Liver (tissue), 7 donors: ENCODE measurements at regions not wholly inside any gene's neighbourhood (a gene's known extent, or its start where the extent isn't known, plus 50 kb on each side); places are given as distances from the start of the nearest gene placed in this dataset.

Experiments
- DNase-seq: peaks from one replicate; pipeline ENCODE4 v3.0.0-alpha.2; 2017; ENCODE audit warnings: low spot score
- H3K27ac ChIP-seq, 2 donors: one replicate each; pipeline ENCODE4 v1.7.0; 2013; ENCODE audit warnings: inconsistent platforms in 2 of 2, low read length in 2 of 2, control low read depth in 1 of 2, low read depth in 1 of 2, mild to moderate bottlenecking in 1 of 2
- H3K27me3 ChIP-seq, 4 donors: one replicate each; pipeline versions ENCODE4 v1.6.1 to v1.7.0; 2013; ENCODE audit warnings: low read length in 3 of 4, inconsistent platforms in 1 of 4, mild to moderate bottlenecking in 1 of 4, moderate library complexity in 1 of 4; ENCODE audit not compliant: control insufficient read depth in 4 of 4, insufficient read depth in 4 of 4
- H3K36me3 ChIP-seq, 4 donors: one replicate each; pipeline versions ENCODE4 v1.6.1 to v1.7.0; 2013; ENCODE audit warnings: low read length in 3 of 4, mild to moderate bottlenecking in 3 of 4, low read depth in 1 of 4, moderate library complexity in 1 of 4; ENCODE audit not compliant: control insufficient read depth in 4 of 4, insufficient read depth in 3 of 4
- H3K4me1 ChIP-seq, 4 donors: one replicate each; pipeline versions ENCODE4 v1.6.1 to v1.7.0; 2013; ENCODE audit warnings: low read length in 3 of 4, mild to moderate bottlenecking in 3 of 4, moderate library complexity in 1 of 4; ENCODE audit not compliant: control insufficient read depth in 4 of 4, insufficient read depth in 4 of 4
- H3K4me3 ChIP-seq, 3 donors: one replicate each; pipeline versions ENCODE4 v1.6.1 to v1.7.0; 2013; ENCODE audit warnings: low read length in 3 of 3, control low read depth in 1 of 3, low read depth in 1 of 3, mild to moderate bottlenecking in 1 of 3
- H3K9ac ChIP-seq, 2 donors: one replicate each; pipeline ENCODE4 v1.7.0; 2013; ENCODE audit warnings: low read length in 2 of 2, mild to moderate bottlenecking in 2 of 2, moderate library complexity in 2 of 2, control low read depth in 1 of 2, low read depth in 1 of 2
- H3K9me3 ChIP-seq, 4 donors: one replicate each; pipeline versions ENCODE4 v1.6.1 to v1.7.0; 2013; ENCODE audit warnings: low read length in 3 of 4; ENCODE audit not compliant: control insufficient read depth in 4 of 4
- ATF3 ChIP-seq: IDR thresholded peaks from 2 replicates; pipeline ENCODE4 v1.6.1; 2016; ENCODE audit warnings: antibody characterized with exemption
- CTCF ChIP-seq: fragments of 150-350 bp; IDR thresholded peaks from 2 replicates; pipeline ENCODE4 v1.5.1; 2017; ENCODE audit warnings: improper control_type of control experiment, low read depth, low read length; ENCODE audit not compliant: missing input control
- EGR1 ChIP-seq, 2 donors: IDR thresholded peaks; 2 replicates each; pipeline ENCODE4 v1.6.1; 2016 to 2018; ENCODE audit warnings: antibody characterized with exemption in 2 of 2, low read depth in 2 of 2
- FOXA1 ChIP-seq: IDR thresholded peaks from 2 replicates; pipeline ENCODE4 v1.6.1; 2016; ENCODE audit warnings: antibody characterized with exemption
- FOXA2 ChIP-seq: IDR thresholded peaks from 2 replicates; pipeline ENCODE4 v1.6.1; 2016; ENCODE audit warnings: antibody characterized with exemption
- GABPA ChIP-seq, 2 donors: IDR thresholded peaks in 1 of 2; conservative IDR thresholded peaks in 1 of 2; 2 replicates each; pipeline ENCODE4 v1.6.1; 2016; ENCODE audit warnings: antibody characterized with exemption in 2 of 2, mild to moderate bottlenecking in 1 of 2, moderate library complexity in 1 of 2
- HNF4A ChIP-seq, 2 donors: conservative IDR thresholded peaks; 2 replicates each; pipeline ENCODE4 v1.6.1; 2016; ENCODE audit warnings: antibody characterized with exemption in 2 of 2, mild to moderate bottlenecking in 2 of 2
- HNF4G ChIP-seq: IDR thresholded peaks from 2 replicates; pipeline ENCODE4 v1.6.1; 2016; ENCODE audit warnings: antibody characterized with exemption
- JUND ChIP-seq, 2 donors: IDR thresholded peaks; 2 replicates each; pipeline ENCODE4 v1.6.1; 2016; ENCODE audit warnings: antibody characterized with exemption in 2 of 2
- MAX ChIP-seq: IDR thresholded peaks from 2 replicates; pipeline ENCODE4 v1.6.1; 2016; ENCODE audit warnings: antibody characterized with exemption
- NR2F2 ChIP-seq: IDR thresholded peaks from 2 replicates; pipeline ENCODE4 v1.6.1; 2016; ENCODE audit warnings: antibody characterized with exemption
- RAD21 ChIP-seq, 2 donors: IDR thresholded peaks; 2 replicates each; pipeline ENCODE4 v1.6.1; 2016; ENCODE audit warnings: antibody characterized with exemption in 2 of 2, mild to moderate bottlenecking in 2 of 2
- RXRA ChIP-seq, 2 donors: IDR thresholded peaks; 2 replicates each; pipeline ENCODE4 v1.6.1; 2017 to 2018; ENCODE audit warnings: antibody characterized with exemption in 2 of 2, mild to moderate bottlenecking in 1 of 2
- SP1 ChIP-seq: IDR thresholded peaks from 2 replicates; pipeline ENCODE4 v1.6.1; 2018; ENCODE audit warnings: antibody characterized with exemption, mild to moderate bottlenecking
- TAF1 ChIP-seq: conservative IDR thresholded peaks from 2 replicates; pipeline ENCODE4 v1.6.1; 2016; ENCODE audit warnings: antibody characterized with exemption, mild to moderate bottlenecking
- YY1 ChIP-seq: IDR thresholded peaks from 2 replicates; pipeline ENCODE4 v1.6.1; 2016; ENCODE audit warnings: antibody characterized with exemption, mild to moderate bottlenecking
- TF ChIP-seq, protein P1 (sequence below): IDR thresholded peaks from 2 replicates; pipeline ENCODE4 v1.6.1; 2016; ENCODE audit warnings: antibody characterized with exemption
- TF ChIP-seq, protein P2 (sequence below): IDR thresholded peaks from 2 replicates; pipeline ENCODE4 v1.6.1; 2016; ENCODE audit warnings: antibody characterized with exemption, mild to moderate bottlenecking
- donor health status: healthy.
- donor health status: healthy.
- donor health status: healthy.
- donor health status: healthy.

DNA sequence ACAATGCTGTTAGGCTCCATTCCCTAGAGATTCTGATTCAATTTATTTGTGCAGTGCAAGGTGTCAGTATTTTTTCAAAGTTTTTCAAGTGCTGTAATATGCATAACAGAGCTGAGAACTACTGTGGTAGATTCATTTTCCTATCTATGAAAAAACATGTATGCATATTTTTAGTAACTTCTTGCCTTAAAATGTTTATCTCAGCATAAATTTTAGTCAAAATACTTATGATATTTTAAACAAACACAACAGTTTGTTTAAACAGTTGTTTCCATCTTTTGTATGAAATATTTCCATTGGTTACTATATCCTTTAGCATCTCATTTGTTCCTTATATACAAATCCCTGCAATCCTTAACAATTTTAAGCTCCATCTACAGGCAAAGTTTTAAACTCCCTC is 624.8 kb upstream of the ADGRL3 start:
- no peak overlapping the region for H3K27ac ChIP-seq
- TF ChIP-seq FOXA1 (no peak), HNF4A (conservative IDR thresholded peaks at IDR 0.05) (no peak), SP1 (no peak), JUND (IDR thresholded peaks at IDR 0.05) (no peak), FOXA2 (no peak), YY1 (no peak), MAX (no peak), ATF3 (no peak), EGR1 (IDR thresholded peaks at IDR 0.05; ENCODE audit: low read depth in 2 of 2) (no peak), CTCF (no peak), TAF1 (no peak), RAD21 (IDR thresholded peaks at IDR 0.05) (no peak), RXRA (IDR thresholded peaks at IDR 0.05) (no peak), HNF4G (no peak), GABPA (IDR thresholded peaks at IDR 0.05 in 1 of 2, conservative IDR thresholded peaks at IDR 0.05 in 1 of 2) (no peak), NR2F2 (no peak)
- TF ChIP-seq, protein P1, sequence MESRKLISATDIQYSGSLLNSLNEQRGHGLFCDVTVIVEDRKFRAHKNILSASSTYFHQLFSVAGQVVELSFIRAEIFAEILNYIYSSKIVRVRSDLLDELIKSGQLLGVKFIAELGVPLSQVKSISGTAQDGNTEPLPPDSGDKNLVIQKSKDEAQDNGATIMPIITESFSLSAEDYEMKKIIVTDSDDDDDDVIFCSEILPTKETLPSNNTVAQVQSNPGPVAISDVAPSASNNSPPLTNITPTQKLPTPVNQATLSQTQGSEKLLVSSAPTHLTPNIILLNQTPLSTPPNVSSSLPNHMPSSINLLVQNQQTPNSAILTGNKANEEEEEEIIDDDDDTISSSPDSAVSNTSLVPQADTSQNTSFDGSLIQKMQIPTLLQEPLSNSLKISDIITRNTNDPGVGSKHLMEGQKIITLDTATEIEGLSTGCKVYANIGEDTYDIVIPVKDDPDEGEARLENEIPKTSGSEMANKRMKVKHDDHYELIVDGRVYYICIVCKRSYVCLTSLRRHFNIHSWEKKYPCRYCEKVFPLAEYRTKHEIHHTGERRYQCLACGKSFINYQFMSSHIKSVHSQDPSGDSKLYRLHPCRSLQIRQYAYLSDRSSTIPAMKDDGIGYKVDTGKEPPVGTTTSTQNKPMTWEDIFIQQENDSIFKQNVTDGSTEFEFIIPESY, result no peak
- TF ChIP-seq, protein P2, sequence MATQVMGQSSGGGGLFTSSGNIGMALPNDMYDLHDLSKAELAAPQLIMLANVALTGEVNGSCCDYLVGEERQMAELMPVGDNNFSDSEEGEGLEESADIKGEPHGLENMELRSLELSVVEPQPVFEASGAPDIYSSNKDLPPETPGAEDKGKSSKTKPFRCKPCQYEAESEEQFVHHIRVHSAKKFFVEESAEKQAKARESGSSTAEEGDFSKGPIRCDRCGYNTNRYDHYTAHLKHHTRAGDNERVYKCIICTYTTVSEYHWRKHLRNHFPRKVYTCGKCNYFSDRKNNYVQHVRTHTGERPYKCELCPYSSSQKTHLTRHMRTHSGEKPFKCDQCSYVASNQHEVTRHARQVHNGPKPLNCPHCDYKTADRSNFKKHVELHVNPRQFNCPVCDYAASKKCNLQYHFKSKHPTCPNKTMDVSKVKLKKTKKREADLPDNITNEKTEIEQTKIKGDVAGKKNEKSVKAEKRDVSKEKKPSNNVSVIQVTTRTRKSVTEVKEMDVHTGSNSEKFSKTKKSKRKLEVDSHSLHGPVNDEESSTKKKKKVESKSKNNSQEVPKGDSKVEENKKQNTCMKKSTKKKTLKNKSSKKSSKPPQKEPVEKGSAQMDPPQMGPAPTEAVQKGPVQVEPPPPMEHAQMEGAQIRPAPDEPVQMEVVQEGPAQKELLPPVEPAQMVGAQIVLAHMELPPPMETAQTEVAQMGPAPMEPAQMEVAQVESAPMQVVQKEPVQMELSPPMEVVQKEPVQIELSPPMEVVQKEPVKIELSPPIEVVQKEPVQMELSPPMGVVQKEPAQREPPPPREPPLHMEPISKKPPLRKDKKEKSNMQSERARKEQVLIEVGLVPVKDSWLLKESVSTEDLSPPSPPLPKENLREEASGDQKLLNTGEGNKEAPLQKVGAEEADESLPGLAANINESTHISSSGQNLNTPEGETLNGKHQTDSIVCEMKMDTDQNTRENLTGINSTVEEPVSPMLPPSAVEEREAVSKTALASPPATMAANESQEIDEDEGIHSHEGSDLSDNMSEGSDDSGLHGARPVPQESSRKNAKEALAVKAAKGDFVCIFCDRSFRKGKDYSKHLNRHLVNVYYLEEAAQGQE, result no peak

More for the DNA sequence above, 624.8 kb upstream of the ADGRL3 start:
- no peaks in the 10 kb centered on the region for H3K36me3 ChIP-seq
- H3K9ac ChIP-seq, result no peak overlapping the region
- no peaks in the 10 kb centered on the region for H3K9me3 ChIP-seq
- no peaks in the 10 kb centered on the region for H3K27me3 ChIP-seq
- H3K4me3 ChIP-seq, result no peak overlapping the region
- no peaks in the 10 kb centered on the region for H3K4me1 ChIP-seq
- DNase-seq, result no peak
